ENCODE measurements at regions not wholly inside any gene's neighbourhood (a gene's known extent, or its start where the extent isn't known, plus 50 kb on each side); places are given as distances from the start of the nearest gene placed in this dataset. TPM values are rescaled to one million over a fixed set of nuclear protein-coding genes. Genes with fewer than 3 reads are reported as not detected.

Small RNAs in the stretch of these regions (small RNA-seq; reads per million reads assigned to genes)
- gene RNU6-1264P: not detected

Data from frontal cortex (tissue), 1 donor.